ENCODE measurements at regions not wholly inside any gene's neighbourhood (a gene's known extent, or its start where the extent isn't known, plus 50 kb on each side); places are given as distances from the start of the nearest gene placed in this dataset.

GRCh38 chr14:85003805-85004204, 526.1 kb upstream of the FLRT2 start:
- no peak for TF ChIP-seq CTCF (IDR thresholded peaks at IDR 0.05)
- TF ChIP-seq POLR2A (IDR thresholded peaks at IDR 0.05): no peak
